C4-2B (cell line): ENCODE measurements at regions not wholly inside any gene's neighbourhood (a gene's known extent, or its start where the extent isn't known, plus 50 kb on each side); places are given as distances from the start of the nearest gene placed in this dataset.

Experiments used
- CTCF ChIP-seq: fragments of 450-650 bp; conservative IDR thresholded peaks from 2 replicates; pipeline ENCODE4 v1.5.1; 2017; ENCODE audit warnings: mild to moderate bottlenecking
- ZFX ChIP-seq: fragments of 450-650 bp; IDR thresholded peaks from 2 replicates; pipeline ENCODE4 v1.6.1; 2017

DNA sequence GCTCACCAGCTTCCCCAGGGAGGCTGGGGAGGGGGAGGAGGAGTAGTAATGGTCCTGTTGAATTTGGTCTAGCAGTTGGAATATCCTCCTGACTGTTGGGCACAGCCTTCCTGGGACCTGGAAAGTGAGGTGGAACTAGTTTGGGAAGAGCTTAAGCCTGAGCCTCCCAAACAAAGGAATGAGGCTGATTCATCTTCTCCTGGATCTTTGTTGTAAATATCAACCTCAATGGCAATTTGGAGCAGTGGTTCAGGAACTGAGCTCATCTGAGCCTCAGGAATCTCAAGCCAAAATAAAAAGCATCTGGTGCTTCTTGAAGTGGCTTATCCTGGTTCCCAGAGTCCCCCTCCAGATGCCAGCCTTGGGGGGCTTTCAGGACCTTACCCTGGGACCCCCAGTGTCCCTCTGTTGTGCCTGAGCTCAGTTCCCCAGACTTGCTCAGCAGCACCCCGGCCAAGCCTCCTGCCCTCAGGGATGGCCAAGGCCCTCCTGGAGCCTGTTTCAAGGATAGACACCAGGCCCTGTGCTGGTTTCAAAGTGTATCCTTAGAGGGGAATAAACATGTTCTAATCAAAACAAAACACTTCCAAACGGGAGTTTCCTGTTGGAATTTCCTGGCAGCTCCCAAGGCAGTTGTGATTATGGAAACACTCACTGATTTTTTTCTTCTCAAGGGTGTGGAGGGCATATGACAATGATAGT, 112.6 kb downstream of the DDX1 start:
- no peak for TF ChIP-seq CTCF
- no peak for TF ChIP-seq ZFX
